Uterus (tissue), 3 donors: ENCODE measurements at regions not wholly inside any gene's neighbourhood (a gene's known extent, or its start where the extent isn't known, plus 50 kb on each side); places are given as distances from the start of the nearest gene placed in this dataset.

Source experiments
- DNase-seq, 2 donors: peaks; one replicate each; pipeline ENCODE4 v3.0.0-alpha.2; 2019 to 2020
- H3K27ac ChIP-seq, 2 donors: fragments of 200-600 bp; sonication (generic); 1 replicate in 1 of 2; 2 replicates in 1 of 2; pipeline ENCODE4 v1.5.1; 2016 to 2018
- H3K27me3 ChIP-seq, 2 donors: fragments of 200-600 bp; sonication (generic); one replicate each; pipeline ENCODE4 v1.5.1; 2018 to 2019; ENCODE audit warnings: control low read depth in 1 of 2
- H3K36me3 ChIP-seq, 2 donors: fragments of 200-600 bp; sonication (generic); one replicate each; pipeline ENCODE4 v1.5.1; 2019; ENCODE audit warnings: control low read depth in 1 of 2
- H3K4me1 ChIP-seq, 2 donors: fragments of 200-600 bp; sonication (generic); one replicate each; pipeline ENCODE4 v1.5.1; 2018 to 2019; ENCODE audit warnings: control low read depth in 1 of 2
- H3K4me3 ChIP-seq, 2 donors: fragments of 200-600 bp; sonication (generic); 1 replicate in 1 of 2; 2 replicates in 1 of 2; pipeline ENCODE4 v1.5.1; 2018 to 2019; ENCODE audit warnings: mild to moderate bottlenecking in 1 of 2
- H3K9me3 ChIP-seq, 2 donors: fragments of 200-600 bp; sonication (generic); one replicate each; pipeline ENCODE4 v1.5.1; 2019; ENCODE audit warnings: control low read depth in 1 of 2
- POLR2A ChIP-seq, 2 donors: fragments of 450-650 bp; IDR thresholded peaks; one replicate each; pipeline ENCODE4 v1.6.1; 2016; ENCODE audit warnings: antibody characterized with exemption in 2 of 2, mild to moderate bottlenecking in 1 of 2, moderate library complexity in 1 of 2
- intact Hi-C: fragments of 100-400 bp; cut with DNase I; formaldehyde crosslinking; loops from one replicate; pipeline ENCODE4 v1.15.1; 2023; ENCODE audit warnings: low total_unique reads
- TF ChIP-seq, protein P1 (sequence below), 4 experiments: fragments of 200-600 bp in 2 of 4; fragments of 450-650 bp in 2 of 4; sonication (generic) in 2 of 4; IDR thresholded peaks; one replicate each; pipeline ENCODE4 v1.5.1; 2016 to 2019; ENCODE audit warnings: antibody characterized with exemption in 4 of 4, mild to moderate bottlenecking in 2 of 4, moderate library complexity in 1 of 4
- donor health status: DM: yes; HTN: yes; CAD: no.

GRCh38 chr2:12805033-12805432 lies 88.3 kb downstream of the TRIB2 start:
- no peaks in the 10 kb centered on the region for H3K36me3 ChIP-seq
- TF ChIP-seq, protein P1, sequence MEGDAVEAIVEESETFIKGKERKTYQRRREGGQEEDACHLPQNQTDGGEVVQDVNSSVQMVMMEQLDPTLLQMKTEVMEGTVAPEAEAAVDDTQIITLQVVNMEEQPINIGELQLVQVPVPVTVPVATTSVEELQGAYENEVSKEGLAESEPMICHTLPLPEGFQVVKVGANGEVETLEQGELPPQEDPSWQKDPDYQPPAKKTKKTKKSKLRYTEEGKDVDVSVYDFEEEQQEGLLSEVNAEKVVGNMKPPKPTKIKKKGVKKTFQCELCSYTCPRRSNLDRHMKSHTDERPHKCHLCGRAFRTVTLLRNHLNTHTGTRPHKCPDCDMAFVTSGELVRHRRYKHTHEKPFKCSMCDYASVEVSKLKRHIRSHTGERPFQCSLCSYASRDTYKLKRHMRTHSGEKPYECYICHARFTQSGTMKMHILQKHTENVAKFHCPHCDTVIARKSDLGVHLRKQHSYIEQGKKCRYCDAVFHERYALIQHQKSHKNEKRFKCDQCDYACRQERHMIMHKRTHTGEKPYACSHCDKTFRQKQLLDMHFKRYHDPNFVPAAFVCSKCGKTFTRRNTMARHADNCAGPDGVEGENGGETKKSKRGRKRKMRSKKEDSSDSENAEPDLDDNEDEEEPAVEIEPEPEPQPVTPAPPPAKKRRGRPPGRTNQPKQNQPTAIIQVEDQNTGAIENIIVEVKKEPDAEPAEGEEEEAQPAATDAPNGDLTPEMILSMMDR (IDR thresholded peaks at IDR 0.05): no peak
- no peak for TF ChIP-seq POLR2A (IDR thresholded peaks at IDR 0.05)
- no peaks in the 10 kb centered on the region for H3K27me3 ChIP-seq
- H3K27ac ChIP-seq: no peak overlapping the region
- H3K9me3 ChIP-seq: no peaks in the 10 kb centered on the region
- no peak for DNase-seq
- no peaks in the 10 kb centered on the region for H3K4me1 ChIP-seq
- intact Hi-C loops: no loop called here
- no peak overlapping the region for H3K4me3 ChIP-seq

DNA sequence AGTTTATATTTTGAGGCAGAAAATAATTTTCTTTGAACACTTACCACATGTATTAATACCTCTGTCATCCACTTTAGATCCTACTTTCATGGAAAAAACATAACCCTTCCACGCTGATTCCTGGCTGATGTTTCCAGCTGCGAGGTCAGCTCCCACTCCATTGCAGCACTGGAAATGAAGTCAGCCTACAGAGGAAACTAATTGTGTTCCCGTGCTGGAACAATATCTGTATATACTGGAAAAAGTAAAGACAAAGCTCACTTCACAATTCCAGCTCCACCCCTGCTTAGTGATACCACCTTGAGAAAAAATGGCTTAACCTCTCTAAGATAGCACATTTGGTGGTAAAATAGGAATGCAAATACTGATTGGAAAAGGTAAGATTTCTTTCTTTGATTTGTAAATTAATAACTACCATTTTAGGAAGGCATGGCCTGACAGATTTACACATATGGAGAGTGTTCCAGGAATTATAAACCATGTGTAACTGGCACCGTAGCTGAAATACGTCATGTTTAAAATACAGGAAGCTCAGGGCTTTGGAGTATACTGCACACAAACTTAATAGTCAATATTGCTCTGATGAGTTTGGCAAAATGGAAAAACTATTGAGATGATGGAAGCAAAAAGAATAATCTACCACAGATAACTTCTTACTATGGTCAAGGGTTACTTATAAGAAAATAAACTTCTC lies 90.0 kb downstream of the TRIB2 start:
- no peak for TF ChIP-seq POLR2A (IDR thresholded peaks at IDR 0.05)
- TF ChIP-seq, protein P1 (IDR thresholded peaks at IDR 0.05): no peak
- H3K4me3 ChIP-seq: no peak overlapping the region
- DNase-seq: no peak
- H3K27ac ChIP-seq: peak overlapping the region in 1 of 2 donors; percentile 34
- intact Hi-C loops: no loop called here
- no peaks in the 10 kb centered on the region for H3K27me3 ChIP-seq
- H3K4me1 ChIP-seq: no peaks in the 10 kb centered on the region
- H3K36me3 ChIP-seq: no peaks in the 10 kb centered on the region
- H3K9me3 ChIP-seq: no peaks in the 10 kb centered on the region

- DNase-seq: no peak
- no peaks in the 10 kb centered on the region for H3K9me3 ChIP-seq
- no peaks in the 10 kb centered on the region for H3K36me3 ChIP-seq
- H3K27ac ChIP-seq: peak overlapping the region; percentile 23 to 48
- H3K27me3 ChIP-seq: no peaks in the 10 kb centered on the region
- intact Hi-C loops: no loop called here
- H3K4me3 ChIP-seq: no peak overlapping the region
- TF ChIP-seq, protein P1 (IDR thresholded peaks at IDR 0.05): no peak
- no peak for TF ChIP-seq POLR2A (IDR thresholded peaks at IDR 0.05)
- H3K4me1 ChIP-seq: no peaks in the 10 kb centered on the region
Observed at GRCh38 chr2:12807907-12808810, 91.4 kb downstream of the TRIB2 start.

- no peak for DNase-seq
- Histone ChIP-seq H3K9me3 (no peaks in the 10 kb centered on the region), H3K4me1 (no peaks in the 10 kb centered on the region), H3K27me3 (no peaks in the 10 kb centered on the region), H3K27ac (peak overlapping the region; percentile 48), H3K36me3 (no peaks in the 10 kb centered on the region), H3K4me3 (no peak overlapping the region)
- intact Hi-C loops: no loop called here
- no peak for TF ChIP-seq POLR2A (IDR thresholded peaks at IDR 0.05)
- TF ChIP-seq, protein P1 (IDR thresholded peaks at IDR 0.05): no peak
Observed at GRCh38 chr2:12809526-12809925, 92.8 kb downstream of the TRIB2 start.

GRCh38 chr2:12811916-12812315 lies 95.2 kb downstream of the TRIB2 start:
- Histone ChIP-seq H3K36me3 (no peaks in the 10 kb centered on the region), H3K4me3 (no peak overlapping the region), H3K9me3 (no peaks in the 10 kb centered on the region), H3K4me1 (no peaks in the 10 kb centered on the region), H3K27ac (no peak overlapping the region), H3K27me3 (no peaks in the 10 kb centered on the region)
- intact Hi-C loops: no loop called here
- no peak for DNase-seq
- TF ChIP-seq, protein P1 (IDR thresholded peaks at IDR 0.05): no peak
- no peak for TF ChIP-seq POLR2A (IDR thresholded peaks at IDR 0.05)
